IMR-90 (cell line): ENCODE measurements at regions not wholly inside any gene's neighbourhood (a gene's known extent, or its start where the extent isn't known, plus 50 kb on each side); places are given as distances from the start of the nearest gene placed in this dataset.
A peak's percentile ranks its signal among the peaks of the same experiment; 100 is the strongest.

Experiments used
- ATAC-seq: fragments of 200-7000 bp; cut with Tn5 transposase; 2 replicates; pipeline ENCODE4 v1.9.1; 2020; ENCODE audit warnings: low read depth, mild to moderate bottlenecking, moderate library complexity
- BruUV-seq: library from RNA; stranded (reverse); fragments of 400-500 nt; replicated peaks from 2 replicates; lab custom pipeline; 2021; lab: Mats Ljungman, UMichigan
- CTCF ChIA-PET: fragments of 300-600 bp; formaldehyde crosslinking; extraction: SDS; loops from one replicate; lab custom pipeline; 2021; ENCODE audit warnings: antibody characterized with exemption; lab: Yijun Ruan, JAX
- POLR2A ChIA-PET: fragments of 300-600 bp; sonication (Branson Sonifier 250); formaldehyde crosslinking; loops from one replicate; lab custom pipeline; 2022; ENCODE audit warnings: antibody characterized with exemption; ENCODE audit not compliant: unreplicated experiment; lab: Charles Lee
- DNase-seq: peaks from one replicate; pipeline ENCODE4 v3.0.0; 2013
- H2AFZ ChIP-seq: replicated peaks from 2 replicates; pipeline ENCODE3; 2013; ENCODE audit warnings: low read length, mild to moderate bottlenecking; ENCODE audit not compliant: poor library complexity
- H2AK5ac ChIP-seq: 2 replicates; pipeline ENCODE4 v1.6.1; 2013; ENCODE audit warnings: low read depth, low read length, inconsistent platforms
- H2AK9ac ChIP-seq: replicated peaks from 2 replicates; pipeline ENCODE3; 2013; ENCODE audit warnings: mild to moderate bottlenecking, low read depth, low read length, moderate library complexity; ENCODE audit not compliant: poor library complexity
- H2BK120ac ChIP-seq: 2 replicates; pipeline ENCODE4 v1.6.1; 2013; ENCODE audit warnings: low read depth, low read length, inconsistent platforms
- H2BK15ac ChIP-seq: 3 replicates; pipeline ENCODE4 v1.6.1; 2013; ENCODE audit warnings: low read depth, low read length, inconsistent platforms
- H2BK20ac ChIP-seq: 2 replicates; pipeline ENCODE4 v1.6.1; 2013; ENCODE audit warnings: low read depth, mild to moderate bottlenecking, inconsistent platforms, low read length, moderate library complexity
- H2BK5ac ChIP-seq: 2 replicates; pipeline ENCODE4 v1.6.1; 2013; ENCODE audit warnings: mild to moderate bottlenecking, low read depth, low read length, inconsistent platforms; ENCODE audit not compliant: poor library complexity, severe bottlenecking
- H3K14ac ChIP-seq: replicated peaks from 2 replicates; pipeline ENCODE4 v1.6.1; 2013; ENCODE audit warnings: low read depth, low read length, inconsistent platforms
- H3K18ac ChIP-seq: 2 replicates; pipeline ENCODE4 v1.6.1; 2013; ENCODE audit warnings: low read depth, low read length, control low read depth
- H3K23ac ChIP-seq: 2 replicates; pipeline ENCODE4 v1.6.1; 2013; ENCODE audit warnings: low read depth, low read length, inconsistent platforms
- H3K27ac ChIP-seq: 2 replicates; pipeline ENCODE4 v1.5.1; 2013; ENCODE audit warnings: mild to moderate bottlenecking, control low read depth, low read length; ENCODE audit not compliant: insufficient read depth
- H3K27me3 ChIP-seq: 2 replicates; pipeline ENCODE4 v1.6.1; 2013; ENCODE audit warnings: low read length; ENCODE audit not compliant: control insufficient read depth, insufficient read depth
- H3K36me3 ChIP-seq: 2 replicates; pipeline ENCODE4 v1.6.1; 2013; ENCODE audit warnings: low read length, mixed read lengths; ENCODE audit not compliant: control insufficient read depth, insufficient read depth
- H3K4ac ChIP-seq: 2 replicates; pipeline ENCODE4 v1.6.1; 2013; ENCODE audit warnings: low read depth, low read length, inconsistent platforms
- H3K4me1 ChIP-seq: 2 replicates; pipeline ENCODE4 v1.6.1; 2013; ENCODE audit warnings: low read length, mixed read lengths; ENCODE audit not compliant: control insufficient read depth, insufficient read depth
- H3K4me2 ChIP-seq: 2 replicates; pipeline ENCODE4 v1.6.1; 2013; ENCODE audit warnings: low read depth, mild to moderate bottlenecking, control low read depth, low read length, moderate library complexity
- H3K4me3 ChIP-seq: 2 replicates; pipeline ENCODE4 v1.5.1; 2013; ENCODE audit warnings: low read depth, mild to moderate bottlenecking, control low read depth, low read length, moderate library complexity; ENCODE audit not compliant: insufficient read depth
- H3K56ac ChIP-seq: 2 replicates; pipeline ENCODE4 v1.6.1; 2013; ENCODE audit warnings: low read length, inconsistent platforms; ENCODE audit not compliant: insufficient read depth; ENCODE audit errors: extremely low read depth
- H3K79me1 ChIP-seq, 2 experiments: 2 replicates each; pipeline ENCODE4 v1.6.1; 2013; ENCODE audit warnings: low read length in 2 of 2, inconsistent platforms in 1 of 2, low read depth in 1 of 2
- H3K9ac ChIP-seq: 2 replicates; pipeline ENCODE4 v1.6.1; 2013; ENCODE audit warnings: low read depth, low read length, control low read depth
- H3K9me1 ChIP-seq: 2 replicates; pipeline ENCODE4 v1.6.1; 2013; ENCODE audit warnings: low read length, inconsistent platforms; ENCODE audit not compliant: insufficient read depth
- H3K9me3 ChIP-seq: 2 replicates; pipeline ENCODE4 v1.6.1; 2013; ENCODE audit warnings: low read length; ENCODE audit not compliant: control insufficient read depth, insufficient read depth
- H4K20me1 ChIP-seq: 2 replicates; pipeline ENCODE4 v1.6.1; 2013; ENCODE audit warnings: low read length, inconsistent platforms; ENCODE audit not compliant: insufficient read depth
- H4K5ac ChIP-seq: 2 replicates; pipeline ENCODE4 v1.6.1; 2013; ENCODE audit warnings: mild to moderate bottlenecking, low read depth, low read length, control low read depth
- H4K8ac ChIP-seq, 2 experiments: 2 replicates each; pipeline ENCODE4 v1.6.1; 2013; ENCODE audit warnings: low read depth in 2 of 2, low read length in 2 of 2, control low read depth in 1 of 2, inconsistent platforms in 1 of 2
- H4K91ac ChIP-seq: 2 replicates; pipeline ENCODE4 v1.6.1; 2013; ENCODE audit warnings: low read depth, low read length, inconsistent platforms; ENCODE audit not compliant: insufficient read depth
- BHLHE40 ChIP-seq: fragments of 150-350 bp; IDR thresholded peaks from 2 replicates; pipeline ENCODE4 v1.6.1; 2016; ENCODE audit warnings: mild to moderate bottlenecking, low read depth, low read length
- CHD1 ChIP-seq: IDR thresholded peaks from 2 replicates; pipeline ENCODE4 v1.6.1; 2012; ENCODE audit warnings: low read depth, low read length, improper control_type of control experiment
- ELK1 ChIP-seq: fragments of 150-350 bp; IDR thresholded peaks from 2 replicates; pipeline ENCODE4 v1.6.1; 2016; ENCODE audit warnings: low read depth, mild to moderate bottlenecking, low read length, moderate library complexity, borderline replicate concordance
- FOS ChIP-seq: fragments of 150-350 bp; IDR thresholded peaks from 2 replicates; pipeline ENCODE4 v1.6.1; 2016; ENCODE audit warnings: low read depth, low read length
- MAFK ChIP-seq: IDR thresholded peaks from 2 replicates; pipeline ENCODE4 v1.6.1; 2012; ENCODE audit warnings: low read depth, low read length, improper control_type of control experiment
- MAZ ChIP-seq: IDR thresholded peaks from 2 replicates; pipeline ENCODE4 v1.6.1; 2012; ENCODE audit warnings: low read depth, mild to moderate bottlenecking, low read length, improper control_type of control experiment, moderate library complexity, borderline replicate concordance
- MXI1 ChIP-seq: IDR thresholded peaks from 2 replicates; pipeline ENCODE4 v1.6.1; 2012; ENCODE audit warnings: low read depth, mild to moderate bottlenecking, low read length, moderate library complexity, borderline replicate concordance
- NFE2L2 ChIP-seq: fragments of 150-350 bp; IDR thresholded peaks from 2 replicates; pipeline ENCODE4 v1.6.1; 2016; ENCODE audit warnings: low read depth, mild to moderate bottlenecking, low read length
- POLR2A ChIP-seq: IDR thresholded peaks from 2 replicates; pipeline ENCODE4 v1.6.1; 2012; ENCODE audit warnings: mild to moderate bottlenecking, low read depth, low read length
- RAD21 ChIP-seq: IDR thresholded peaks from 2 replicates; pipeline ENCODE4 v1.6.1; 2012; ENCODE audit warnings: low read length, improper control_type of control experiment
- RCOR1 ChIP-seq: IDR thresholded peaks from 2 replicates; pipeline ENCODE4 v1.6.1; 2012; ENCODE audit warnings: mild to moderate bottlenecking, low read length, improper control_type of control experiment; ENCODE audit not compliant: insufficient replicate concordance
- RFX5 ChIP-seq: IDR thresholded peaks from 2 replicates; pipeline ENCODE4 v1.8.0; 2012; ENCODE audit warnings: low read depth, mild to moderate bottlenecking, low read length, moderate library complexity
- SMC3 ChIP-seq: fragments of 150-350 bp; IDR thresholded peaks from 2 replicates; pipeline ENCODE4 v1.6.1; 2016; ENCODE audit warnings: low read depth, mild to moderate bottlenecking, antibody characterized with exemption, low read length, moderate library complexity
- USF2 ChIP-seq: fragments of 150-350 bp; IDR thresholded peaks from 2 replicates; pipeline ENCODE4 v1.6.1; 2017; ENCODE audit warnings: mild to moderate bottlenecking, antibody characterized with exemption, low read length, low read depth
- WGBS, 2 experiments: methylation state at CpG; one replicate each; pipeline versions ENCODE4 v1.1.5 to v1.1.7; 2013; ENCODE audit warnings: missing lambda C conversion rate in 2 of 2; ENCODE audit not compliant: insufficient read length in 1 of 2; ENCODE audit errors: extremely low coverage in 2 of 2; 5-methylcytosine and 5-hydroxymethylcytosine counted together
- dilution Hi-C: fragments of 300-500 bp; cut with HindIII; formaldehyde crosslinking; loops from one replicate; pipeline ENCODE4 v1.14.3; 2018; ENCODE audit warnings: low sequenced_read_pairs; ENCODE audit not compliant: unreplicated experiment
- in situ Hi-C: fragments of 300-500 bp; cut with MboI; formaldehyde crosslinking; loops from 3 replicates; pipeline ENCODE4 v1.14.3; 2019; ENCODE audit warnings: low sequenced_read_pairs, inconsistent platforms, mixed read lengths
- intact Hi-C: fragments of 100-400 bp; cut with micrococcal nuclease; formaldehyde crosslinking; loops from 2 replicates; pipeline ENCODE4 v1.10.0; 2022

- no peak for TF ChIP-seq MXI1
Measured at GRCh38 chr1:56074007-56074651, 505.2 kb downstream of the PLPP3 start (continued).

GRCh38 chr1:56073614-56074006 is 505.8 kb downstream of the PLPP3 start:
- Histone ChIP-seq H3K9me1 (no peaks in the 10 kb centered on the region; the same call in none of the 2 replicates), H3K4me1 (peaks cover 9% of the 10 kb centered on the region), H3K18ac (peak overlapping the region; percentile 83), H3K4me2 (peak overlapping the region; percentile 24; the same call in 1 of the 2 replicates), H4K8ac (peak overlapping the region in 1 of 2 experiments; percentile 7; a peak in 1 of 4 replicates), H3K23ac (no peak overlapping the region), H2BK120ac (peak overlapping the region; percentile 16), H3K4ac (peak overlapping the region; percentile 24; the same call in 1 of the 2 replicates), H4K91ac (no peak overlapping the region), H3K9ac (no peak overlapping the region), H2BK20ac (peak overlapping the region; percentile 30), H3K9me3 (no peaks in the 10 kb centered on the region), H3K36me3 (no peaks in the 10 kb centered on the region), H3K4me3 (no peak overlapping the region), H4K5ac (peak overlapping the region; percentile 10; the same call in 1 of the 2 replicates), H2BK5ac (peak overlapping the region; percentile 6), H2AK5ac (no peak overlapping the region), H3K79me1 (no peaks in the 10 kb centered on the region), H3K56ac (no peak overlapping the region), H2BK15ac (no peak overlapping the region), H3K14ac (peak overlapping the region; percentile 13; the same call in 1 of the 2 replicates), H2AK9ac (no peak overlapping the region), H3K27me3 (no peaks in the 10 kb centered on the region), H4K20me1 (no peaks in the 10 kb centered on the region), H2AFZ (no peak overlapping the region), H3K27ac (peak overlapping the region; percentile 78; the same call in 1 of the 2 replicates)
- intact Hi-C loops (loop anchor here (5.0 to 10.0 kb wide), 2 partner anchors 356 to 789 kb away; no protein-coding TSS in a partner anchor), in situ Hi-C loops (no loop called here), dilution Hi-C loops (no loop called here)
- ATAC-seq (peak; percentile 24), DNase-seq (no peak)
- no TSS peak for BruUV-seq
- ChIA-PET POLR2A (no interaction called here), CTCF (no interaction called here)
- WGBS, 2 experiments, result no CpG with 5 or more reads among the region's 2 CpGs
- TF ChIP-seq SMC3 (no peak), ELK1 (no peak), POLR2A (no peak), RFX5 (no peak), RAD21 (no peak), MAFK (no peak), MXI1 (no peak), CHD1 (no peak), BHLHE40 (no peak), FOS (no peak), USF2 (no peak), MAZ (no peak), RCOR1 (no peak), NFE2L2 (no peak)
